GM12874 (cell line): ENCODE measurements at regions not wholly inside any gene's neighbourhood (a gene's known extent, or its start where the extent isn't known, plus 50 kb on each side); places are given as distances from the start of the nearest gene placed in this dataset.

Source experiments
- TF ChIP-seq, protein P1 (sequence below): IDR thresholded peaks from 2 replicates; pipeline ENCODE4 v1.5.1; 2011; ENCODE audit warnings: low read depth, mild to moderate bottlenecking, control low read depth, low read length, moderate library complexity; ENCODE audit not compliant: insufficient read depth

DNA sequence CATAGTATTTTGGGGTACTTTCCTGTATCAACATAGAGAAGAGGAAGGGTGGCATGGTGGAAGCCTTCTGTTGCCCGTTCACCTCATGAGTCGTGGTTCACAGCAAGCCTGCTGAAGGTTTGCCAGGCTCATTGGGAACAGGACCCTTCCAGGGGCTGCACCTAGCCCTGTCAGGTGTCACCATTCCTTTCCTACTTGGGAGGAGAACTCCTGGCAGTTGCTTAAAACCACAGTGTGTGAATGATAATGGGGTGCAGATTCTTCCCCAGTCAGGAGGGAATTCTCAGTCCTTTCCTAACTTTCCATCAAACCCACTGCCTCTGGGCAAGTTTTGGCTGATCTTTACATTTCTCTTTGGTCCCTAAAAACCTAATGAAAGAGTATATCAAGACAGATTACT is 99.4 kb upstream of the CTNND2 start:
- TF ChIP-seq, protein P1, sequence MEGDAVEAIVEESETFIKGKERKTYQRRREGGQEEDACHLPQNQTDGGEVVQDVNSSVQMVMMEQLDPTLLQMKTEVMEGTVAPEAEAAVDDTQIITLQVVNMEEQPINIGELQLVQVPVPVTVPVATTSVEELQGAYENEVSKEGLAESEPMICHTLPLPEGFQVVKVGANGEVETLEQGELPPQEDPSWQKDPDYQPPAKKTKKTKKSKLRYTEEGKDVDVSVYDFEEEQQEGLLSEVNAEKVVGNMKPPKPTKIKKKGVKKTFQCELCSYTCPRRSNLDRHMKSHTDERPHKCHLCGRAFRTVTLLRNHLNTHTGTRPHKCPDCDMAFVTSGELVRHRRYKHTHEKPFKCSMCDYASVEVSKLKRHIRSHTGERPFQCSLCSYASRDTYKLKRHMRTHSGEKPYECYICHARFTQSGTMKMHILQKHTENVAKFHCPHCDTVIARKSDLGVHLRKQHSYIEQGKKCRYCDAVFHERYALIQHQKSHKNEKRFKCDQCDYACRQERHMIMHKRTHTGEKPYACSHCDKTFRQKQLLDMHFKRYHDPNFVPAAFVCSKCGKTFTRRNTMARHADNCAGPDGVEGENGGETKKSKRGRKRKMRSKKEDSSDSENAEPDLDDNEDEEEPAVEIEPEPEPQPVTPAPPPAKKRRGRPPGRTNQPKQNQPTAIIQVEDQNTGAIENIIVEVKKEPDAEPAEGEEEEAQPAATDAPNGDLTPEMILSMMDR, result no peak

DNA sequence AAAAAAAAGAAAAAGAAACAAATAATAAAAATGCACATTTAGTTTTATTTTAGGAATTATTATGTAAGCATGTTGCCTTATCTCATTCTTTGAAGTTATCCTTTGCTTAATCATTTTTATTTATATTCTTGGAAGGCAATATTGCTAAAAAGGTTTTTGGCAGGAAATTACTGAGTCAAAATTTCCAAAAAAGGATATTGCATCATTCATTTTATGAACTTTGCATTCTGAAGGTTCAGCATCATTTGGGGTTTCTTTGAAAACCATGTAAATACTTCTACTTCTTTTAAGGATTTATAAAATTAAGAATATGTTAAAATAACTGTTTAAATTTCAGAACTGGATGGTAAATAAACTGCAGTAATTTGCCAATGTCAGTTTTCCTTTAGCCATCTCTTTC is 94.2 kb upstream of the CTNND2 start:
- TF ChIP-seq, protein P1, result no peak

DNA sequence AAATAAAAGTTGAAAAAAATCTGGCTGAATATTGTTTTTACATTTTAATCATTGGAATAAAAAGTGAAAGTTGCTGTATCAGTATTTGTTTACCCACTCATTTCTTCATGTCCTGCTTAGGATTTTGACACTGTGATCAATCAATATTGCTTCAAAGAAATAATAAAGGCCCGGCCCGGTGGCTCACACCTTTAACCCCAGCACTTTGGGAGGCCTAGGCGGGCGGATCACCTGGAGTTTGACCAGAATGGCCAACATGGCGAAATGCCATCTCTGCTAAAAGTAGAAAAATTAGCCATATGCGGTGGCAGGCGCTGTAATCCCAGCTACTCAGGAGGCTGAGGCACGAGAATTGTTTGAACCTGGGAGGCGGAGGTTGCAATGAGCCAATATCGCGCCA is 93.7 kb upstream of the CTNND2 start:
- TF ChIP-seq, protein P1, result no peak

DNA sequence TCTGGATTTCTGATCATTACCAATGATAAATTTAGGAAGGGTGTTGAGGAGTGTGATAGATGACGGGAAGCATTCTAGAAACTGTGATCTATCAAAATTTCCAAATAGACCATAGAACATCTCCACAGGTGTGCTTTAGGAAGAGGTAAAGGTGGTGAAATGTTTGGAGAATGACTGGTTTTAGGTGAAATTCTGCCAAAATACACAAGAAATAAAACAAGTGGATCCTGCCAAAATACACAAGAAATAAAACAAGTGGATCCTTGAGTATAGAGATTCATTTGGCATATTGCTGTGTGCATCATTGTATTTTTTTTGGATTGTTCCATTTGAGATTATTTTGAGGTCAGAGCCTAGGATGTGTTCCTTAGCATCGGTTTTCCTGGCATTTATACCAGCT is 88.3 kb upstream of the CTNND2 start:
- TF ChIP-seq, protein P1, result no peak

DNA sequence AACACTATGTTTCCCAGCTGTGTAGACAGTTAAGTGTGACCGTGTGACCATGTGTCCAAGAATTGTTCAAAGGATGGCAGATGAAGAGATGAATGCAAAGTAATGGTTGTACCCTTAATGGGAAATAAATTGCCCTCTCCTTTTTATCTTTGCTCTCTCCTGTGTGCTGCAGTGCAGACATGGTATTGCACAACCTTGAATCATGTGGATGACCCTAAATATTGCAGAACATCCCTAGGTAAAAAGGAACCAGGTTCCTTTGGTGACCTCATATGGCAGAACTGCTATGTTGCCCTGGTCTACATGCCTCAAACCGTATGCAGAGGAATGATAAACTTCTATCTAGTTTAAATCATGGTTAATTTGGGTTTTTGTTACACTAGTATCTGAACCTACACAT is 81.7 kb upstream of the CTNND2 start:
- TF ChIP-seq, protein P1, result no peak

DNA sequence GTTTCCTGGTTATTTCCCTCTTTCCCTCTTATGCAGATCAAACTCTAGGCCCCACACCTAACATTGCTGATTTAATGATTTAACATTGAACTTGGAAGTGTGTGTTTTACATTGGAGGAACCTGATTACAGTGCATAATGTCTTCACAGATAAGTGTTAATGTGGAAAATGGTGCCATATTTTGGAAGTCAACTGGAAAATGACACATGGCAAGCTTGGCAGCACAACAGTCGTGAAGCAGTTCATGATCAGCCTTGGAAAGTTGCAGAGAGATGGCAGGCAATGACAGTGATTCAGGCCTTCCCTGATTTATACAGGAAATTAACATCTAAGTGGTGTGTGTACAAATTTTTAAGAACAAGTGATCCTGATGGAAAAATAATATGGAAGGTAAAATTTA is 80.0 kb upstream of the CTNND2 start:
- TF ChIP-seq, protein P1, result no peak

DNA sequence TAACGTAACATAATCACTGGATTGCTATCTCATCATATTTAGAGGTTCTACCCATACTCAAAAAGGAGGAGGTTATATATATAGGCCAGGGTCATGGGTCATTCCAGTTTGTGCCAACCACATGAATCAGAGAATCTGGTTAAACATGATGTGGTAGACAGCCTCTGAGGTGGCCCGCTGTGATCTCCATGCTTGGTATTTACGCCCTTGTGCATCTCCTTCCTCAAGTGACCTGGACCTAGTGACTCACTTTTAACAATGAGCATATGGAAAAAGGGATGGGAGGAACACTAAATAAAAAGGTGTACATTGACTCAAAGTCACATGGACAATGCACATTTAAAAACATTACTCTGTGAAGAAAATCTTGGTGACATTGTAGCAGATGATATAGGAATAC is 77.7 kb upstream of the CTNND2 start:
- TF ChIP-seq, protein P1, result no peak

DNA sequence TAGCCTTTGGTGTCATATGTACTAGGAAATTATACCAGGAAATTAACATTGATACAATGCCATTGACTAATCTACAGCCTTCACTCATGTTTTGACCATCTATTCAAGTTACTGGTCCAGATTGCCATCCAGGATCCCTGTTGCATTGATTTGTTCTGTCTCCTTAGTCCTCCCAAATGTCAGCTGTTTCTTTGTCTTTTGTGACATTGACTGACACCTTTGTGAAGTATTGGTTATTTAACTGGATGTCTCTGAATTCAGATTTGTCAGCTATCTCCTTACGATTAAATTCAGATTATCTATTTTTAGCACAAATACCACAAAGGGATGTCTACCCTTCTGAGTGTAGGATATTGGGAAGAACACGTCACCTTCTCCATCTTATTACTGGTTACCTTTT is 73.7 kb upstream of the CTNND2 start:
- TF ChIP-seq, protein P1, result no peak
